GM21528 (cell line): ENCODE measurements at regions not wholly inside any gene's neighbourhood (a gene's known extent, or its start where the extent isn't known, plus 50 kb on each side); places are given as distances from the start of the nearest gene placed in this dataset.

ENCODE experiments used
- ATAC-seq: cut with Tn5 transposase; IDR thresholded peaks from one replicate; pipeline ENCODE4 v1.9.1; 2021; ENCODE audit warnings: mild to moderate bottlenecking, moderate library complexity; ENCODE audit not compliant: unreplicated experiment, low FRiP score

DNA sequence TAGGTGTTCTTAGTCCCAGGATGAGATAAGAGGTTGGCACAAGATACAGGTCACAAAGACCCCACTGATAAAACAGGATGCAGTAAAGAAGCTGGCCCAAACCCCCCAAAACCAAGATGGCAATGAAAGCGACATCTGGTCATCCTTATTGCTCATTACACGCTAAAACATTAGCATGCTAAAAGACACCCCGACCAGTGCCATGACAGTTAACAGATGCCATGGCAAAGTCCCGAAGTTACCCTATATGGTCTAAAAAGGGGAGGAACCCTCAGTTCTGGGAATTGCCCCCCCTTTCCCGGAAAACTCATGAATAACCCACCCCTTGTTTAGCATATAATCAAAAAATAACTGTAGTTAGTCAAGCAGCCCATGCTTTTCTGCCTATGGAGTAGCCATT, 251.1 kb downstream of the SLC4A3 start:
- ATAC-seq = no peak

DNA sequence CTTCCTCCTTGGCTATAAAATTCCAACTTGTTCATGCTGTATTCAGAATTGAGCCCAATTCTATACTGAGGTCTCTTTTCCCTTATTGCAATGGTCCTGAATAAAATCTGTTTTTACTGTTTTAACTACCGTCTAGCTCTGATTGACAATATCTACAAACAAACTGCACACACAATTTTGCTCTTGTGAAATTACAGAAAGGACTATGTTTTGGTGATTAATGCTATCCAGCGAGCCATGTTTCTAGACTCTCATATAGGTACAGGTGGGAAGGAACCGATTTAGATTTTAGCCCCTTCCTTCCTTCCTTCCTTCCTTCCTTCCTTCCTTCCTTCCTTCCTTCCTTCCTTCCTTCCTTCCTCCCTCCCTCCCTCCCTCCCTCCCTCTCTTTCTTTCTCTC, 254.4 kb downstream of the SLC4A3 start:
- ATAC-seq = no peak

DNA sequence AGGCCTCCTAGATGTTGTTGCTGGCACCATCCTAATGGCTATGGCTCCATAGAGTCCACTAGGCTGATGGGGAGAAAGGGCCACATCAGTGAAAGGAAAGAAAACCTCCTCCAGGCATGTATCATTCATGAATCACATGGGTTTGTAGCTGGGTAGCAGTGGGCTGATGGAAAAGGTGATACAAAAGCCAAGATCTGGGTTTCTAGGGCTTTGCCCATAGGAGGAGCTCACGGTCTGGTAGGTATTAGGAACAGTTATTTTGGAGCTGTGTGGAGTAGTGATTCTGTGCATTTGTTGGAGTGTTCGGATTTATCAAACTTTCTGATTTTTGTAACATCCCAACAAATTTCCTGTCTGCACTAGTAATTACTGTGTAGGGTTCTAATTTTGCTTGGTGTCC, 259.2 kb downstream of the SLC4A3 start:
- no peak for ATAC-seq

DNA sequence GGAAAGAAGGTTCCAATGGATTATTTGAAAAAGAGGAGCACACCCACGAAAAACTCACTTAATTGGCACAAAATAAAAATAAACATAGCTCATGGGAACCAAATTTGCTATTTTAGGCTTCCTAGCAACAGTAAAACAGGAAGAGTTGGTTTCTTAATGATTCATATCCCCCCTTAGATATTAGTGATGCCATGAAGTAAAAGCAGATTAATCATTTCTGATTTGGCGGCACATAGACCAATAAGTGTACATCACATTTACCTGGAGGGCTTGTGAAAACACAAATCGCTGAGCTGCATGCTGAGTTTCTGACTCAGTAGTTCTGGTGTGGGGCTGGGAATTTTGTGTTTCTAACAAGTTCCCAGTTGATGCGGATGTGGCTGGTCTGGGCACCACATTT, 260.4 kb downstream of the SLC4A3 start:
- no peak for ATAC-seq

DNA sequence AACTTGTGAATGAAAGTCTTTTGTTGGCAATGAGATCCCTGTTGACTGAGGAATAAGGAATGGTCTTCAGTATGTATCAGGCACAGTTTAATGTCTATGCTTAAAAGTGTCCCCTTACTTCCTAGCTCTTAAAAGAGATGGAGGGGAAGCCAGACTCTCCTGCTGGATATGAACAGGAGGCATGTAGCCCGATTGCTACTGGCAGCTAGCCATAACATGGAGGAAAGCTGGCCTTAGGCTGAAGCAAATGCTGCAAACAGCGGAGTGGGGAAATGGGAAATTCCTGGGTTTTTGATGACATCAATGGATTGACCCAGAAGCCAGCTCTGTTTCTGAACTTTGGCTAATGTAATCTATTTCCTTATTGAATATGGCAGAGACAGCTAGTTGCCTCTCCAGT, 266.1 kb downstream of the SLC4A3 start:
- no peak for ATAC-seq

DNA sequence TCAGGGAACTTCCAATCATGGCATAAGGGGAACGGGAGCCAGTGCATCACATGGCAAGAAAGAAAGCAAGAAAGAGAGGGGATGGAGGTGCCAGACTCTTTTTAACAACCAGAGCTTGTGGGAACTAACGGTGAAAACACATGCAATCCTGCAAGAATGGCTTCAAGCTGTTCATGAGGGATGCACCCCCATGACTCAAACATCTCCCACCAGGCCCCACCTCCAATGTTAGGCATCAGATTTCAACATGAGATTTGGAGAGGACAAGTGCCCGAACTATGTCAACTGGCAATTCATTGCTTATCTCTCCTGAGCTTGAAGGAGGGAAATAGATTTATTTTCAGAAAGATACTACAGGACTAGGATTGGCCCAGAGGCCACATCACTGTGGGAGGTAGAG, 270.0 kb downstream of the SLC4A3 start:
- ATAC-seq = no peak

DNA sequence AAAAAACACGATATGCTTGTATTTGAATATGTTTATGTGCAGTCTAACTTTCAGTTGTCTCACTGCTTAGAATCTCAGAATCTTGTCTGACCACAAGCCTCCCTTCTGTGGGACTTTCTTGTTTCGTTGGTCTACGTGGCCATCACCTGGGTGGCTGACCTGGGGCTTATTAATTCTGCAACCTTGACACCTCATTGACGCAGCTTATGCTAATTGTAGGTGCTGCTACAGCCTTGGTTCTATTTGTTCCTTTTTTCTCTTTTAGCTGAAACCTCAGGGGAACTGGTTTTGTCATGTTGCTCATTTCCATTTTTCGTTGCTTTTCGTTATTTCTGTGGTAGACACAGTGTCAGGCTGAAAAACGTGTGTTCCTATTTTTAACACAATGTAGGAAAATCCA, 273.7 kb downstream of the SLC4A3 start:
- no peak for ATAC-seq

DNA sequence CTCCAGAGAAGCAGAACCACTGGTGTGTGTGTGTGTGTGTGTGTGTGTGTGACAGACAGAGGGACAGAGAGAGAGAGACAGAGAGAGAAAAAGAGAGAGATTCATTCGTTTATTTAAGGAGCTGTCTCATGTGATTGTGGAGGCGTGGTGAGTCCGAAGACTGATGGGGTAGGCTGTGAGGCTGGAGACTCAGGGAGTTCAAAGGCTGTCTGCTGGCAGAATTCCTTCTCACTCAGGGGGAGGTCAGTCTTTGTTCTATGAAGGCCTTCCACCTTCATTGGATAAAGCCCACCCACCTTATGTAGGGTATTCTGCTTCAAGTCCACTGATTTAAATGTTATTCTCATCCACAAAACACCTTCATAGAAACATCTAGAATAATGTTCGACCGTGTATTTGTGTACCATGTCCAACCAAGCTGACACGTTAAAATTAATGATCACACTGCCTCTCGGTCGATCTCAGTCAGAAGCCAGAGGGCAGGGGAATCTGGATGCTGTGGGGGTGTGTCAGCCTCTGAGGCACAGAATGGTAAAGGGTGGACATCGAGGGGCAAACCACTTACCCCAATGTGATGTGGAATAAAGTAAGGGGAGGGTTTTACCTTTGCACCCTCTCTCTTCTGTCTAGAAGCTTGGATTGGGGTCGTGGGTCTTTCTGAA, 275.6 kb downstream of the SLC4A3 start:
- no peak for ATAC-seq

DNA sequence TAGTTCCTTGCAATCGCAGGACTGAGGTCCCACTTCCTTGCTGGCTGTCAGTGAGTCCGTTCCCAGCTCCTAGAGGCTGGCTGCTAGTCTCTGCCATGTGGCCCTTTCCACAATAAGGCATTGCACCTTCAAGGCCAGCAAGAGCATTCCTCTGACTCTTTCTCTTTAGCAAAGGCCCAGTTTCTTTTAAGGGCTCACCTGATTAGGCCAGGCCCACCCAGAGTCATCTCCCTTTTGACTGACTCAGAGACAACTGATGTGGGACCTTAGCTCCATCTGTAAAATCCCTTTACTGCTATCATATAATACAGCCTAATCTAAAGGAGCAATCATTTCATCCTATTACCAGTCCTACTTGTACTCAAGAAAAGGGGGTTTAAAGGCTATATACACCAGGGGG, 278.2 kb downstream of the SLC4A3 start:
- ATAC-seq = no peak

DNA sequence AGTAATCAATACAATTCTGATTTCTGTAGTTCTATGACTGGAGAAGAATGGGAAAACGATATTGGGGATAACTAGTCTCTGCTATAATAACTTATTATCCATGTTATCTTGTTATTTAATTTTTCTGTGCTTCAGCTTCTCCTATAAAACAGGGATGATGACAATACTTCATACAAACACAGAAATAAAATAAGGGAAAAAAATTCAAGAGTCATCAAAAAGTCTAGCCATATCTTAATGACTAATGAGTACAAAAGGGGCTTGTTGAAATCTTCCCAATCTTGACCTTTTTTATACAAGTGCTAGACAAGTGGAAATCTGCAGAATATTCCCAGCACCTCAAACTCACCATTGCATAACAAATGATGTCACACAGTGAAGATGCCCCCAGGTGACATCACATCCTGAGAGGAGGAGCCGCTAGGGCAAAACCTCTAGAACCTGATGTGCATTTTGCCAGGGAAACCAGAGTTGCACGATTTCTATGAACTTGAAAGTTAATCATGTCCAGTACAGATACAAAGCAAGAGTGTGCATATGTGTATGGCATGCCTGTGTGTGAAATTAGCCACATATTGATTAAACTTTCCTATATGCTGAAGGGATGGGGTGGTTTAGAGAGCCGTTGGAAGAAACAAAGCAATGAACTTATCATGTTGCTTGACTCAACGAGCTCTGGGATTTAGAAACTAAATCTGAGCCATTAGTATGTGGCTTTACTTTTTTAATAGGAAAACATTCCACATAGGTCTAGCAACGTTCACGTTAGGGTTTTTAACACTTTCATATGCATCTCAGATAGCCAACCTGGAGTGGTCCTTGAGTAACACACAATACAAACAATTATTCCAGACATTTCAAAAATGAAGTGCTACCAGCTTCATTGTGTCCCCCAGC, 278.9 kb downstream of the SLC4A3 start:
- no peak for ATAC-seq

DNA sequence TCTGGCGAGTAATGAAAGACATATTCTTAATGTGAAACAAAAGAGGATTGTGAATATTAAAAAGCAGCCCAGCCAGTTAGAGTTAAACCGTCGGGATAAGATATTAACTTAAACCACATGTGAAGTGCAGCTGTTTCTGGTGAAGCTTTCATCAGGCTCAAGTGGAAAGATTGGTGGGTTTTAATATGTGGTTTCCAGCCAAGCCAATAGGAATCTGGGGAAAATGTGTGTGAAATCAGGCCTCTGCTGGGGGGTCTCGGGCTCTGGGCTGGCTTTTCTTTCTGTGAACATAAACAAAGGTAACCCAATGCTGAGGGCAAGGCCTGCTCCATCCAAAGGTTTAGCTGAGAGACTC, 279.6 kb downstream of the SLC4A3 start:
- ATAC-seq = no peak

DNA sequence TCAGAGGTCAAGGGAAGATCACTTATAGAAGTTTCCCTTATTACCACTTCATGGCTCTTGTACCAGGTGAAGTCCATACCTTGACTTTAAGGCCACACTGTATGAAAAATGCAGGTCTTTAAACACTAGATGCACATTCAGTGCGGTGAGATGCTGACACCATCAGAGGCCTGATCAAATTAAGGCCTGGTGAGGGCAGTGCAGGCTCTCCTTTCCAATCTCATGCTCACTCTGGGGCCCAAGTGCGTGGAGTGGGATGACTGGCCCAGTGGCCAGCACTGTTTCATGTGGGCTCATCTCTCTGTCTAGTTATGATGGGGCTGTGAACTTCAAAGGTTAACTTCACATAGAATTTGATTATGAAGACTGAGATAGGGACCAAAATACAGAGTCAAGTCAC, 281.1 kb downstream of the SLC4A3 start:
- no peak for ATAC-seq

DNA sequence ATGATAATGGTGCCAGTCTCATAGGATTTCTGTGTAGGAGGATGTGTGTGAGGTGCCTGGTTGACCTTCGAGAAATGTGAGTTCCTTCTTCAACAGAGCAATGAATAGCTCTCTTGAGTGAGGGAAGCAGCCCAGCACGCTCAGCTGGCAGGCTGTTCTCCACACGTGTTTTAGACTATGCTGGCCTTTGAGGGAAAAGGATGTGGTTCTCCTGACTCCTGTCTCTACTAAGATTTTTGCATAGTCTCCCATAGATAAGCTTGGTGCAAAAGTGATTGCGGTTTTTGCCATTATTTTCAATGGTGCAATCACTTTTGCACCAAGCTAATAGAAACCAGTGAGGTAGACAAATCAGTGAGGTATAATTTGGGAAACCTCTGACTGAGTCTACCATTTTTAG, 284.1 kb downstream of the SLC4A3 start:
- no peak for ATAC-seq

DNA sequence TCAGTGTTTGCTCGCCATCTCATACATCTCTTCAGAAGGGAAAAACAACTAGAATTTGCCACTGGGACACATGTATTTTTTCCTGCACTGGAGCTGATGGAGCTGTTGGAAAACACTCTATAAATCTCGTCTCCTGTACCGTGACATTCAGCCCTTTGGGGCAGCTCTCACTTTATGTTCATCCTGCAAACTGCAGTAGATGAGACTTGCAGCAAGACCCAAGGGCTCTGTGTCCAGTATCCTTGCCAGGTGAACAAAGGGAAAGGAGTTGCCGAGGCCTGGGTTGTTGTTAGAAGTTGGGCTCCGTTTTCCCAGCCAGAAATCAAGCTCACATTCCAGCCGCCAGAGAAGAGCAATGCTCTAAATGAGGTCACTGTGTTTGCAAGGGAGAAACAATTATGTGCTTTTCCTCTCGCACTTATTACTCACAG, 285.1 kb downstream of the SLC4A3 start:
- no peak for ATAC-seq

DNA sequence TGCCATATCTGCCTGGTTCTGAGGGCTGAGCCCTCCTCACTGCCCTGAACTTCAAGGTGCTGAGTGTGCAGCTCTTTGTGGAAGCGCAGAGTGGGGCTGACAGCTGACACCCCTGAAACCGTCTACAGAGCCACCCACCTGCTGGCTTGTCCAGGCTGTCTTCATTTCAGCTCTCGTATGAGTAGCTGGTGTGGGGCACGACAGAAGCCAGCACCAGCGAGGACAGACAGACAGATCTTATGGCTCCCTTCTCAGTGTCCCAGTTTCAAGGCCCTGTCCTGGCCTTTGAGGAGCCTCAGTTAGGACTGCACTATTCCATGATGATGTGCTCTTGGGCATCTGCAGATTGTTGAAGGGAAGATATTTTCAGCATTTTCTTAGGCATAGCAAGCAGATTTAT, 287.1 kb downstream of the SLC4A3 start:
- ATAC-seq = no peak

DNA sequence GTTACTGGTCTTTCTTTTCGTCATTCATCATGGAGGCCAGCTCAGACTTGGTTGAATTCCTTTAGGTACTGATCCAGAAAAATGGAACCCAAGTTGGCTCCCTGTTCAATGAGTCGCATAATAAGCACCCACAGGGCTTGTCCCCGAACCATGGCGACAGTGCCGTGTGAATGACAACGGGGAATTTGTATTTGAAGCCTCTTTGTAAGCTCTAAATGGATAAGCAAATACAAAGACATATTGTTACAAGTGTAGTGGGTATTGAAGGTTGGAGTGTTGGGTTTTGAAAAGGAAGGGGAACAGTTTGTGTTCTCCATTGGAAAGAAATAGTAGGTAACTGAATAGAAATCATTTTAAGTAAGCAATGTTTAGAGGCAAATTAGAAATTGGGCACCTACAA, 288.9 kb downstream of the SLC4A3 start:
- ATAC-seq = no peak

DNA sequence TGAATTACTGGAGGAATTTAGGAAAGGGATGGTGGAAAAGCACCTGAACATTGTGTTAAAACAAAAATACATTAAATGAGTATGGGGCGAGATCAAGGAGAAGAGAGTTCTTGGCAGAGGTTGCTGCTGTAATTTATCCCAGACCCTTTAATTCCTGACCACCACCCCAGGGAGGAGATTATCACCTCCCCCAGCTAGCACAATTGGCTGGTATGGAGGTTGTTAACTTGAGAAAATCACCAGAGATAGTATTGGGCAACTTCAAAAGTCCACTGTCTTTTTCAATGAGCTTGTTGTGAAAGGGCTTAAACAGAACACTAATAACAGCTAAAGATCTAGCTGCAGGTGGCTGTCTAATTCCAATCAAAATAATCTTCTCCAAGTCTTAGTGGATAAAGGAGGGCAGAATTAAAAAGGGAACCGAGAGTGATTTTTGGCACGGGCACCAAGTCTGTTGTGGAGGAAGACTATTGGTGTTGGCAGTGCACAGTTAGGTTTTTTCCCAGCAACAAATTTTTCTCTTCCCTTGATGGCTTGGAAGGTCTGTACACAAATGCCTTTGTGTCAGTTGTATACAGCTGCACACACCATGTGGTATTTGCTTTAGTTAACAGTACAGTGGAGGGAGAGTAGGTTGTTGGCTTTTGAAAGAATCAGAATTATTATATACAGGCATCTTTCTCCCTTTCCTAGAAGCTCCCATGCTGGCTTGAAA, 289.5 kb downstream of the SLC4A3 start:
- ATAC-seq = no peak

DNA sequence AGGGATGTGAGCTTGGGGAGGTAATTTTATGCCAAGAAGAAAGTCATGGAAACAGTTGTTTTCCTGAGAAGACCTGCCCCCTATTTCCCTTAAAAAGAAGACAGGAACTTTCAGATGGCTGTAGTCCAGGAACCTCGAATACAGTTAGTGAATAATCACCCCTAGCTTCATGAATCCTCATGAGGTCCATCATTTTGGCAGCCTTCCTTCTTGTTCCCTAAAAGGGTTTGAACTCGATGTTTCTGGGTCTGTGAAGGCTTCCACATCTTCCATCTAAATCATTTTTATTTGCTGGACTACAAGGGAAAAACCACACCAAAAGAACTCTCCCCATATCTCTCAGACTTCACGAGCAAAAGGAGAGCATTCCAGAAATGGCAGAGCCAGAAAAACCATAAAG, 290.8 kb downstream of the SLC4A3 start:
- ATAC-seq = no peak

DNA sequence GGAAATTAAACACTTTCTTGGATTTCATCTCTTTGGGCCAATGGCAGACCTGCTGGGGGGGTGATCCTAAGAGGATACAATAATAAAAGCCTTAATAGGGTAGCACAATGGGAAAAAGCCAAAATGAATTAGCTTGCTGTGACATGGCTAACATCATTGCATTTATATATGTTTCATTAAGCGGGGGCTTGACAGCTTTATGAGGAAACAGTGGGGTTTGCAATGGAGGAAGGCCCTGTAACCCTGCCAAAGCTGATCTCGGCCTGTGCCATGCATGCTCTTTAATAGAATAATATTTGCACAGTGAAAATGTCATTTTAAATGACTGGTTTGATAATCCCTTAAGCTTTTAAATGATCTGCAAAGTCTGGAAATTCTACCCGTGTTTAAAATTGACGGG, 291.5 kb downstream of the SLC4A3 start:
- ATAC-seq = no peak

DNA sequence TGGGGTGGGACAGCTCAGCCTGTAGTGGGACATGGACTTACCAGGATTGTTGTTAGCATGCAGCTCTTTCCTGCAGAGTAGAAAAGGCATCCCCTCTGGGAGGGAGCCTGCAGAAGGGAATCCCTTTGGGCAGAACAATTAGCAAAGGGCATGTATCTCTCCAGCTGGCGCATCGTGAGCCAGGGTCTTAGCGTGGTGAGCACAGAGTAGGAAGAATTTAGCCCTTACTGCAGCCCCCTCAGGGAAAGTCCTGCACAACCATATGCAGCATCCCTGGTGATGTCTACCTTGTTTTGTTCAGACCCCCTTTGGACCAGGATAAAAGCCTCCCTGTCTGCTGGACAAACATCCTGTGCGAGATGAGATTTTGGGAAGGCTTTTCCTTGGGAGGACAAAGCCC, 292.1 kb downstream of the SLC4A3 start:
- ATAC-seq = no peak

DNA sequence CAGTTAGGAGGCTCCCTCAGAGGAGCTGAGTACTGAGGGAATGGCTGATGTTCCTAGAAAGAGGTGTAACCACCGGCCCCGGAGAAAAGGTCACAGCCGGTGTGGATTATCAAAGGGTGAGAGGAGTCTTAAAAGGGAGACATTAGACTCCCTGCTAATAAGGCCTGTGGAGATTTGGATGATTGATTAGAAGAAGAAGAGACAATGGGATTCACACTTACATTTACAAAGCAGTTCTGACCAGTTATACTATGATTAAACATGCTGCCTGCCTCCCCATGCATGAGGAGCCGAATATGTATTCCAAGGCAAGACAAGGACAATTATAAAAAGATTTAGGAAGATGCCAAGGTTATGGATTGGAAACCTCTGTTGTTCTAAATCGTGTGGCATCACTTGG, 302.4 kb downstream of the SLC4A3 start:
- no peak for ATAC-seq

DNA sequence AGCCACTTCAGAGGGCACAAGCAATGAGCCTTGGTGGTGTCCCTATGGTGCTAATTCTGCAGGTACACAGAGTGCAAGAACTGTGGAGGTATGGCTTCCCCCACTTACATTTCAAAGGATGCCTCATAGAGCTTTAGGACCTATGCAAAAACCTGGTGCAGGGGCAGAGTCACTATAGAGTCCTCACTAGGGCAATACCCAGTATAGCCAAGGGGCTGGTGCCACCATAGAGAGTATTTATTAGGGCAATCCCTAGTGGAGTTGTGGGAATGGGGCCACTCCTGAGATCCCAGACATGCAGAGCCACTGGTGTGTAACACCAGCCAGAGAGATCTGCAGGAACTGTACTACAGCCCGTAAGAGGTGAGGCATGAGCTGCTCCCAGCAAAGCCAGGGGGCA, 312.2 kb downstream of the SLC4A3 start:
- no peak for ATAC-seq
